ENCODE measurements at regions not wholly inside any gene's neighbourhood (a gene's known extent, or its start where the extent isn't known, plus 50 kb on each side); places are given as distances from the start of the nearest gene placed in this dataset.

DNA sequence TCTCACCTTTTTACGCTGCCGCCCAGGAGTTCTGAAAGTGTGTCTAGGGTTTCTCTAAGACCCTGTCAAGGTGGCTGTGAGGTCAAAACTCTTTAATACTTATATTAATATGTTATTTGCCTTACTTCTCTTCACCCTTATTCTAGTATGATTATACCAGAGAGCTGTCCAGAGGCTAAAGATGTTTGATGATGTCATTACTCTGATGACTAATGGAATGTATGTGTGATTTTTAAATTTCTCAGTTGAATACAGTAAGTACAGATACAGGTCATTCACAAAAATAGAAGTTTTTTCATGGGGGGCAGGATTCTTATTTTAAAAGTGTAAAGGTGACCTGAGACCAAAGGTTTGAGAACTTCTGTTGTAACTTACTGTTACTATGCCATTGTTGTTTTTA lies 150.6 kb upstream of the FOXP2 start:
- TF ChIP-seq, protein P1, sequence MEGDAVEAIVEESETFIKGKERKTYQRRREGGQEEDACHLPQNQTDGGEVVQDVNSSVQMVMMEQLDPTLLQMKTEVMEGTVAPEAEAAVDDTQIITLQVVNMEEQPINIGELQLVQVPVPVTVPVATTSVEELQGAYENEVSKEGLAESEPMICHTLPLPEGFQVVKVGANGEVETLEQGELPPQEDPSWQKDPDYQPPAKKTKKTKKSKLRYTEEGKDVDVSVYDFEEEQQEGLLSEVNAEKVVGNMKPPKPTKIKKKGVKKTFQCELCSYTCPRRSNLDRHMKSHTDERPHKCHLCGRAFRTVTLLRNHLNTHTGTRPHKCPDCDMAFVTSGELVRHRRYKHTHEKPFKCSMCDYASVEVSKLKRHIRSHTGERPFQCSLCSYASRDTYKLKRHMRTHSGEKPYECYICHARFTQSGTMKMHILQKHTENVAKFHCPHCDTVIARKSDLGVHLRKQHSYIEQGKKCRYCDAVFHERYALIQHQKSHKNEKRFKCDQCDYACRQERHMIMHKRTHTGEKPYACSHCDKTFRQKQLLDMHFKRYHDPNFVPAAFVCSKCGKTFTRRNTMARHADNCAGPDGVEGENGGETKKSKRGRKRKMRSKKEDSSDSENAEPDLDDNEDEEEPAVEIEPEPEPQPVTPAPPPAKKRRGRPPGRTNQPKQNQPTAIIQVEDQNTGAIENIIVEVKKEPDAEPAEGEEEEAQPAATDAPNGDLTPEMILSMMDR (IDR thresholded peaks at IDR 0.05): no peak
- TF ChIP-seq POLR2A (IDR thresholded peaks at IDR 0.05): no peak
